SK-N-SH treated with all-trans-retinoic acid at 6 μM for 48 hours (cell line): ENCODE measurements at regions not wholly inside any gene's neighbourhood (a gene's known extent, or its start where the extent isn't known, plus 50 kb on each side); places are given as distances from the start of the nearest gene placed in this dataset.

Experiments used
- ATAC-seq: fragments of 200-7000 bp; cut with Tn5 transposase; 3 replicates; pipeline ENCODE4 v1.9.1; 2020; ENCODE audit warnings: mild to moderate bottlenecking, moderate library complexity
- ARNTL ChIP-seq: fragments of 450-650 bp; formaldehyde crosslinking; IDR thresholded peaks from 2 replicates; pipeline ENCODE4 v1.5.0; 2020; ENCODE audit warnings: low read depth, mild to moderate bottlenecking, moderate library complexity, borderline replicate concordance
- CSDC2 ChIP-seq: fragments of 250-450 bp; sonication (Bioruptor Pico); IDR thresholded peaks from 2 replicates; pipeline ENCODE4 v1.5.0; 2020; ENCODE audit warnings: mild to moderate bottlenecking, moderate library complexity
- ESRRG ChIP-seq: fragments of 250-450 bp; sonication (Bioruptor Pico); IDR thresholded peaks from 2 replicates; pipeline ENCODE4 v1.6.1; 2021; ENCODE audit warnings: mild to moderate bottlenecking
- GLIS3 ChIP-seq: fragments of 250-450 bp; sonication (Bioruptor Pico); IDR thresholded peaks from 2 replicates; pipeline ENCODE4 v1.5.0; 2020; ENCODE audit warnings: mild to moderate bottlenecking, moderate library complexity
- ISL1 ChIP-seq: fragments of 250-450 bp; sonication (Bioruptor Pico); IDR thresholded peaks from 2 replicates; pipeline ENCODE4 v2.1.2; 2022; ENCODE audit warnings: mild to moderate bottlenecking, moderate library complexity
- OSR1 ChIP-seq: fragments of 250-450 bp; sonication (Bioruptor Pico); IDR thresholded peaks from 2 replicates; pipeline ENCODE4 v1.8.0; 2022; ENCODE audit warnings: moderate library complexity, mild to moderate bottlenecking, inconsistent platforms
- PPARA ChIP-seq: fragments of 250-450 bp; sonication (Bioruptor Pico); IDR thresholded peaks from 2 replicates; pipeline ENCODE4 v1.5.0; 2020; ENCODE audit warnings: mild to moderate bottlenecking, borderline replicate concordance
- RARB ChIP-seq: fragments of 250-450 bp; sonication (Bioruptor Pico); IDR thresholded peaks from 2 replicates; pipeline ENCODE4 v1.8.0; 2021; ENCODE audit warnings: mild to moderate bottlenecking, moderate library complexity
- SNAI2 ChIP-seq: fragments of 250-450 bp; sonication (Bioruptor Pico); IDR thresholded peaks from 2 replicates; pipeline ENCODE4 v1.5.0; 2020; ENCODE audit warnings: mild to moderate bottlenecking, moderate library complexity
- TCF4 ChIP-seq: fragments of 250-450 bp; sonication (Bioruptor Pico); IDR thresholded peaks from 2 replicates; pipeline ENCODE4 v1.8.0; 2021; ENCODE audit warnings: mild to moderate bottlenecking, moderate library complexity, borderline replicate concordance
- TOX ChIP-seq: fragments of 250-450 bp; sonication (Bioruptor Pico); IDR thresholded peaks from 2 replicates; pipeline ENCODE4 v1.8.0; 2021; ENCODE audit warnings: mild to moderate bottlenecking, moderate library complexity, borderline replicate concordance
- ZFP30 ChIP-seq: fragments of 450-650 bp; formaldehyde crosslinking; IDR thresholded peaks from 2 replicates; pipeline ENCODE4 v1.5.0; 2022; ENCODE audit warnings: mild to moderate bottlenecking, moderate library complexity
- ZNF565 ChIP-seq: fragments of 450-650 bp; formaldehyde crosslinking; conservative IDR thresholded peaks from 2 replicates; pipeline ENCODE4 v1.5.0; 2020; ENCODE audit warnings: low read depth, mild to moderate bottlenecking, moderate library complexity
- ZNF70 ChIP-seq: fragments of 450-650 bp; formaldehyde crosslinking; IDR thresholded peaks from 2 replicates; pipeline ENCODE4 v1.5.0; 2020; ENCODE audit warnings: mild to moderate bottlenecking, moderate library complexity
- ZNF8 ChIP-seq: fragments of 450-650 bp; formaldehyde crosslinking; IDR thresholded peaks from 2 replicates; pipeline ENCODE4 v1.5.0; 2020; ENCODE audit warnings: mild to moderate bottlenecking, moderate library complexity
- TF ChIP-seq, protein P1 (sequence below): fragments of 250-450 bp; sonication (Bioruptor Pico); IDR thresholded peaks from 2 replicates; pipeline ENCODE4 v1.5.1; 2020; ENCODE audit warnings: low read depth, mild to moderate bottlenecking, moderate library complexity
- TF ChIP-seq, protein P2 (sequence below): fragments of 250-450 bp; sonication (Bioruptor Pico); IDR thresholded peaks from 2 replicates; pipeline ENCODE4 v1.5.1; 2021; ENCODE audit warnings: mild to moderate bottlenecking, moderate library complexity
- TF ChIP-seq, protein P3 (sequence below): fragments of 250-450 bp; sonication (Bioruptor Pico); IDR thresholded peaks from 2 replicates; pipeline ENCODE4 v1.8.0; 2021; ENCODE audit warnings: low read depth, mild to moderate bottlenecking, moderate library complexity, borderline replicate concordance
- TF ChIP-seq, protein P4 (sequence below): fragments of 250-450 bp; sonication (Bioruptor Pico); IDR thresholded peaks from 2 replicates; pipeline ENCODE4 v1.5.0; 2020; ENCODE audit warnings: mild to moderate bottlenecking, moderate library complexity

DNA sequence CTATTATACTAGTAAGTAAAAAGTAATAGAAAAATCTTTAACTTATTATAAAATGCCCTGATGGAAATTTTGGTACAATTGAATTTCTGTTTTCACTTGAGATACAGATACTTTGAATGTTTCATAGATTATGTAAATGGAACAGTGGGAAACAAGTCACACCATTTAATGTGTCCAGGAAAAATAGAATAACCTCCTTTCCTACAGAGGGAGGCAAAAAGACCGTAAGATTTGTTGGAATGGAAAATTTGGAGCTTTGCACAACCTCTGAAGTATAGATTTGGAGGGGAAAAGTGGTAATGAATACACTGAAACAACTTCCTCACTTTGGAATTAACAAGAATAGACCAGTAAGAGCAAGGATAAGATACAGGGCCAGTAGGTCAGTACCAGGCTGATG, 149.2 kb upstream of the L3MBTL4 start:
- no peak for ATAC-seq
- no peak for TF ChIP-seq TCF4
- no peak for TF ChIP-seq ZNF565 (CRISPR knock-in tag)
- TF ChIP-seq, protein P1, sequence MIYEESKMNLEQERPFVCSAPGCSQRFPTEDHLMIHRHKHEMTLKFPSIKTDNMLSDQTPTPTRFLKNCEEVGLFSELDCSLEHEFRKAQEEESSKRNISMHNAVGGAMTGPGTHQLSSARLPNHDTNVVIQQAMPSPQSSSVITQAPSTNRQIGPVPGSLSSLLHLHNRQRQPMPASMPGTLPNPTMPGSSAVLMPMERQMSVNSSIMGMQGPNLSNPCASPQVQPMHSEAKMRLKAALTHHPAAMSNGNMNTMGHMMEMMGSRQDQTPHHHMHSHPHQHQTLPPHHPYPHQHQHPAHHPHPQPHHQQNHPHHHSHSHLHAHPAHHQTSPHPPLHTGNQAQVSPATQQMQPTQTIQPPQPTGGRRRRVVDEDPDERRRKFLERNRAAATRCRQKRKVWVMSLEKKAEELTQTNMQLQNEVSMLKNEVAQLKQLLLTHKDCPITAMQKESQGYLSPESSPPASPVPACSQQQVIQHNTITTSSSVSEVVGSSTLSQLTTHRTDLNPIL, result no peak
- no peak for TF ChIP-seq SNAI2 (CRISPR knock-in tag)
- TF ChIP-seq, all 23 proteins: peak for 0

DNA sequence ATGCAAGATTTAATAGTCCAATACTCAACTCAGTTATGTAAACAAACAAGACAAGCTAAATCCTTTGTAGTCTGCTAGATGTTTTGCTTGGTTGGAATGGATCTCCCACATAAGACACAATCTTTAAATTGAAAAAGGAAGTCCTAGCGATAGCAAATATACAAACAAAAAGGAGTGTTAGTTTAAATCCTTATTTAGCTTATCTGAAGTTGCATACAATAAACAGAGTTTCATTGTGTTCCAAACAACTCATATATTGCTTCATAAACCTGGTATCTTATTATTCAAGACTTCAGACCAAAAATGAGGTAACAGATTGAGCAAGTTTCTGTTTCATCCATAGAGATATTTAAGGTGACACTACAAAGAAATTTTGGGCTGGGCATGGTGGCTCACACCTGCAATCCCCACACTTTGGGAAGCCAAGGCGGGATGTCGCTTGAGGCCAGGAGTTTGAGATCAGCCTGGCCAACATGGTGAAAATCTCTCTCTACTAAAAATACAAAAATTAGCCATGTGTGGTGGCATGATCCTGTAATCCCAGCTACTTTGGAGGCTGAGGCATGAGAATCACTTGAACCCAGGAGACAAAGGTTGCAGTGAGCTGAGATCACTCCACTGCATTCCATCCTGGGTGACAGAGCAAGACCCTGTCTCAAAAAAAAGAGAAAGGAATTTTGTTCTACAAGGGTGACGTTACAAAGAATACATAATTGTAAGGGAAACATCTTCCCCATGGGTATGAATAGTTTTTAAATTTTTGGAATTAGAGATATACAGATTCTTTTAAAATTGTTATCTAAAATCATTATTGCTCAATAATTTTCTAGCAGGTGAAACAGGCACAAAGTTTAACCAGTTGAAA, 150.5 kb upstream of the L3MBTL4 start:
- ATAC-seq, result no peak
- TF ChIP-seq ARNTL (CRISPR knock-in tag) (no peak), ESRRG (no peak)
- TF ChIP-seq, protein P2, sequence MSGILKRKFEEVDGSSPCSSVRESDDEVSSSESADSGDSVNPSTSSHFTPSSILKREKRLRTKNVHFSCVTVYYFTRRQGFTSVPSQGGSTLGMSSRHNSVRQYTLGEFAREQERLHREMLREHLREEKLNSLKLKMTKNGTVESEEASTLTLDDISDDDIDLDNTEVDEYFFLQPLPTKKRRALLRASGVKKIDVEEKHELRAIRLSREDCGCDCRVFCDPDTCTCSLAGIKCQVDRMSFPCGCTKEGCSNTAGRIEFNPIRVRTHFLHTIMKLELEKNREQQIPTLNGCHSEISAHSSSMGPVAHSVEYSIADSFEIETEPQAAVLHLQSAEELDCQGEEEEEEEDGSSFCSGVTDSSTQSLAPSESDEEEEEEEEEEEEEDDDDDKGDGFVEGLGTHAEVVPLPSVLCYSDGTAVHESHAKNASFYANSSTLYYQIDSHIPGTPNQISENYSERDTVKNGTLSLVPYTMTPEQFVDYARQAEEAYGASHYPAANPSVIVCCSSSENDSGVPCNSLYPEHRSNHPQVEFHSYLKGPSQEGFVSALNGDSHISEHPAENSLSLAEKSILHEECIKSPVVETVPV (CRISPR knock-in tag), result no peak

DNA sequence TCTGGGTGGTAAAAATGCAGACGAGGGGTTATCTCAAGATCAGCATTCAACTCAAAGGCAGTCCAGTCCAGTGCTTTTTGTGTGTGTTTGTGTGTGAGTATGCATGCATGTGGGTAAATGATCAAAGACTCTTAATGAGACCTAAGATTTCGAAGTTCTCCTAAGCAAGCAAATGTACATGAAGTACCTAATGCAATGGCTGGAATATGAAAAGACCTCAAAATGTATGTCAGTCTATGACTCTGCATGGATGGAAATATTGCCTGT, 151.0 kb upstream of the L3MBTL4 start:
- ATAC-seq, result no peak
- no peak for TF ChIP-seq OSR1 (CRISPR knock-in tag)
- no peak for TF ChIP-seq CSDC2 (CRISPR knock-in tag)
- TF ChIP-seq, protein P3, sequence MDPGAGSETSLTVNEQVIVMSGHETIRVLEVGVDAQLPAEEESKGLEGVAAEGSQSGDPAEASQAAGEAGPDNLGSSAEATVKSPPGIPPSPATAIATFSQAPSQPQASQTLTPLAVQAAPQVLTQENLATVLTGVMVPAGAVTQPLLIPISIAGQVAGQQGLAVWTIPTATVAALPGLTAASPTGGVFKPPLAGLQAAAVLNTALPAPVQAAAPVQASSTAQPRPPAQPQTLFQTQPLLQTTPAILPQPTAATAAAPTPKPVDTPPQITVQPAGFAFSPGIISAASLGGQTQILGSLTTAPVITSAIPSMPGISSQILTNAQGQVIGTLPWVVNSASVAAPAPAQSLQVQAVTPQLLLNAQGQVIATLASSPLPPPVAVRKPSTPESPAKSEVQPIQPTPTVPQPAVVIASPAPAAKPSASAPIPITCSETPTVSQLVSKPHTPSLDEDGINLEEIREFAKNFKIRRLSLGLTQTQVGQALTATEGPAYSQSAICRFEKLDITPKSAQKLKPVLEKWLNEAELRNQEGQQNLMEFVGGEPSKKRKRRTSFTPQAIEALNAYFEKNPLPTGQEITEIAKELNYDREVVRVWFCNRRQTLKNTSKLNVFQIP, result no peak
- no peak for TF ChIP-seq GLIS3 (CRISPR knock-in tag)
- TF ChIP-seq SNAI2 (CRISPR knock-in tag), result no peak
- no peak for TF ChIP-seq TCF4
- TF ChIP-seq ISL1 (CRISPR knock-in tag), result no peak
- TF ChIP-seq, protein P4, sequence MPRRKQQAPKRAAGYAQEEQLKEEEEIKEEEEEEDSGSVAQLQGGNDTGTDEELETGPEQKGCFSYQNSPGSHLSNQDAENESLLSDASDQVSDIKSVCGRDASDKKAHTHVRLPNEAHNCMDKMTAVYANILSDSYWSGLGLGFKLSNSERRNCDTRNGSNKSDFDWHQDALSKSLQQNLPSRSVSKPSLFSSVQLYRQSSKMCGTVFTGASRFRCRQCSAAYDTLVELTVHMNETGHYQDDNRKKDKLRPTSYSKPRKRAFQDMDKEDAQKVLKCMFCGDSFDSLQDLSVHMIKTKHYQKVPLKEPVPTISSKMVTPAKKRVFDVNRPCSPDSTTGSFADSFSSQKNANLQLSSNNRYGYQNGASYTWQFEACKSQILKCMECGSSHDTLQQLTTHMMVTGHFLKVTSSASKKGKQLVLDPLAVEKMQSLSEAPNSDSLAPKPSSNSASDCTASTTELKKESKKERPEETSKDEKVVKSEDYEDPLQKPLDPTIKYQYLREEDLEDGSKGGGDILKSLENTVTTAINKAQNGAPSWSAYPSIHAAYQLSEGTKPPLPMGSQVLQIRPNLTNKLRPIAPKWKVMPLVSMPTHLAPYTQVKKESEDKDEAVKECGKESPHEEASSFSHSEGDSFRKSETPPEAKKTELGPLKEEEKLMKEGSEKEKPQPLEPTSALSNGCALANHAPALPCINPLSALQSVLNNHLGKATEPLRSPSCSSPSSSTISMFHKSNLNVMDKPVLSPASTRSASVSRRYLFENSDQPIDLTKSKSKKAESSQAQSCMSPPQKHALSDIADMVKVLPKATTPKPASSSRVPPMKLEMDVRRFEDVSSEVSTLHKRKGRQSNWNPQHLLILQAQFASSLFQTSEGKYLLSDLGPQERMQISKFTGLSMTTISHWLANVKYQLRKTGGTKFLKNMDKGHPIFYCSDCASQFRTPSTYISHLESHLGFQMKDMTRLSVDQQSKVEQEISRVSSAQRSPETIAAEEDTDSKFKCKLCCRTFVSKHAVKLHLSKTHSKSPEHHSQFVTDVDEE, result no peak
- TF ChIP-seq PPARA (CRISPR knock-in tag), result no peak
- TF ChIP-seq ZFP30 (CRISPR knock-in tag), result no peak
- no peak for TF ChIP-seq RARB

DNA sequence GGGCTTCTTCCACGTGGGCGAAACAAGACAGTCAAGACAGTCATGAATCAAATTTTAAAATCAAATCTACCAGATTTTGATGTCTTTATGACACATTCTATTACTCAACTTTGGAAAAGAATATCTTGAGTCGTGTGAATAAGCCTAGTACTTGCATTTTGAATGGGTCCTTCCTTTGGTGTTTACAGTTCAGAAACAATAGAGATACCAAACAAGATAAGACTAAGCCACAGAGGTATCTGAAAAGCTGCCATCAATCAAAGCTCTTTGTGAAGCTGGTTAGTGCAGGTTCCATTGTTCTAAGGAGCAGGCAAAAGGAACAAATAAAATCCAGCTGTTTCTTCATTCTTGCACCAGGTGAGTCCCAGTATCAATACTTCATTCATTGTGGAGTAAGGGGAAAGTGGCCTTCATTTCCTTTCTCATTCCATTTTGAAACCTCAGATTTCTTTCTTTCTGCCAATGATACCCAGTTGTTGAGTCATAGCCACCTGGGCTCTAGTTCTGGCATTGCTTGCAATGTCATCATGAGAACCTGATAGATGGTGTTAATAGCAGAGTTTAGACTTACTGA, 151.7 kb upstream of the L3MBTL4 start:
- TF ChIP-seq ZNF70 (CRISPR knock-in tag), result no peak
- no peak for TF ChIP-seq ESRRG
- no peak for TF ChIP-seq ZNF565 (CRISPR knock-in tag)
- TF ChIP-seq CSDC2 (CRISPR knock-in tag), result no peak
- TF ChIP-seq OSR1 (CRISPR knock-in tag), result no peak

DNA sequence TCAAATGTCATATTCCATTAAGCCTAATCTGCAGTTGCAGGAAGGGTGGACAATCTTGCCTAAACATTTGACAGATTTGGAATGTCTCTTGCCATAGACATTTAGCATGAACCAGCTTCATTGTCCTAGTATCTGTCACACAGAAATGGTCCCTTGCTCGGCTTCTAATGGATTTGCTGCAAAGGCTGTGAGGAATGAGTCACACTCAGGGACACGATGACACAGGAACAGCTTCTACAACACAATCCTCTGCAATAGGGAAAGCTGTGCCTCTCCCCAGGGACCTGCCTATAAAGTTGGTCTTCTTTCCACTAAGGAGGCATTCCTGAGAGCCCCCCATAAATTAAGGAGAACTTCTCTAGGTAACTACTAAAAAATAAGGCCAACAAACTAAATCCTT, 155.1 kb upstream of the L3MBTL4 start:
- no peak for ATAC-seq
- TF ChIP-seq, protein P1, result no peak
- TF ChIP-seq TOX (no peak), ZNF565 (CRISPR knock-in tag) (no peak), ZNF8 (no peak), ZFP30 (CRISPR knock-in tag) (no peak), SNAI2 (CRISPR knock-in tag) (no peak), ZNF70 (CRISPR knock-in tag) (no peak)
- TF ChIP-seq, all 23 proteins: peak for 0

More for the DNA sequence above, 151.7 kb upstream of the L3MBTL4 start:
- no peak for ATAC-seq
